ENCODE measurements at regions not wholly inside any gene's neighbourhood (a gene's known extent, or its start where the extent isn't known, plus 50 kb on each side); places are given as distances from the start of the nearest gene placed in this dataset.
A peak's percentile ranks its signal among the peaks of the same experiment; 100 is the strongest.

DNA sequence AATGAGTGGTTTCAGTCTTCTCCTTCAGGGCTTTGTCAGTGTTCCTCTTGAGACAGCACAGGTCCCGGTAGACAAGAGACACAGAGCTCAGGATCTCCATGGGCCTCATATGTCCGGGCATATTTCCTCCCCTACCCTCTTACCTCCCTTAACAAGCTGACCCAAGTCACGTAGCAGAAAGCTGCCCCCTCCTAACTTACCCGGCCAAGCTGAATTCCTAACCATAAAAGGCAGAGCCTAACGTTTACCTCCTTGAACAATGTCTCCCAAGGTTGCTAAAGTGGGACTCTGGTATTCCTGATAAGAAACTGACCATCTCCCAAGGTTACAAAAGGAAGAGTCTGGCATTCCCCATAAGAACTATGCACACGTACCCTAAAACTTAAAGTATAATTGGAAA, 182.2 kb upstream of the USP15 start:
- no peak for DNase-seq

DNA sequence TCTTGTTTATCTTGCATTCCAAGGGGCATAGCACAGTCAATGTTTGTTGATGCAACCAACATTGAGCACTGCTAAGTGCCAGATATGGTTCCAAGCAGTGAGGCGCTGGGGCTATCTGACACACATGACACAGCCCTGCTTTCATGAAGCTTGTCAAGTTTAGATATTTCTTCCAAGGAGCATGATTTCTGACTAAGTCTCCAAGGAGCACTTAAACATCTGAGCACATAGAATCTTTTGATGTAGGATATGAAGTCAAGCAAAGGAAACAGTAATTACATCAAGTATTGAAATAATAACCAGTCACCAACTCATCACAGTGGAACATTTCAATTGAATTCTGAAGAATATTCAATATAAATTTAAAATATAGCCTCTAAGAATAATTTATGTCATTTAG, 177.8 kb upstream of the USP15 start:
- peak; percentile 23 for DNase-seq

DNA sequence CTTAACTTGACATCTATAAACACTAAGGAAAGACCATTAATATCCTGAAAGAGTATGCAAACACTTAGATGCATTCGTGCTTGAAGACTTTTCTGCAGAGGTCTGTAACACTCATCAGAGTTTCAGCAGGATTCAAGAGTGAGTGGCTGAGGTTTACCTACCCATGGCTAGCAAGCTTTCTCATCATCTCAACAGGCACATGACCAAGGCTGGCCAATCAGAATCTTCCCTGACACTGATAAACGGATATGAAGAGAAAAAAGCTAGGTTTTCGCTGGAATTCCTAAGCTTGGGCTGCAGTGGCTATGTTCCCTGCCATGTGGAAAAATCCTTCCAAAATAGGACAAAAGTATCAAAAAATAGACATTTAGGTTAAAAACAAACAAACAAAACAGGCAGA, 162.1 kb upstream of the USP15 start:
- no peak for DNase-seq

DNA sequence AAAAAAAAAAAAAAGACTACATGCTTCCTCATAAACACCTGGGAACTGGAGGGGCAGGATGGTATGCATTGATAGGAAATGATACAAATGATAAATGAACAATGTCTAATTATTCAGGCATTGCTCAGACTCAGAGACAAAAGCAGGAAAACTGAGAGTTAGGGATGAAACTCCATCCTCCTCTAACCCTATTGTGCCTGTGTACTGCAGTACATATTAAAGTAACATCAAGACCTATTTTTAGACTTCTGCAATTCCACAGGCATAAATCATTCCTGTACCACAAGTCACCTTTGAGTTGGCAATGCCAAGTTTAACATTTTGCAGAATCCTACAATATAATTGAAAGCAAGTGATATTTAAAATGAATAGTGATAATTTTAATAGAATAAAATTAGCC, 156.5 kb upstream of the USP15 start:
- no peak for DNase-seq

DNA sequence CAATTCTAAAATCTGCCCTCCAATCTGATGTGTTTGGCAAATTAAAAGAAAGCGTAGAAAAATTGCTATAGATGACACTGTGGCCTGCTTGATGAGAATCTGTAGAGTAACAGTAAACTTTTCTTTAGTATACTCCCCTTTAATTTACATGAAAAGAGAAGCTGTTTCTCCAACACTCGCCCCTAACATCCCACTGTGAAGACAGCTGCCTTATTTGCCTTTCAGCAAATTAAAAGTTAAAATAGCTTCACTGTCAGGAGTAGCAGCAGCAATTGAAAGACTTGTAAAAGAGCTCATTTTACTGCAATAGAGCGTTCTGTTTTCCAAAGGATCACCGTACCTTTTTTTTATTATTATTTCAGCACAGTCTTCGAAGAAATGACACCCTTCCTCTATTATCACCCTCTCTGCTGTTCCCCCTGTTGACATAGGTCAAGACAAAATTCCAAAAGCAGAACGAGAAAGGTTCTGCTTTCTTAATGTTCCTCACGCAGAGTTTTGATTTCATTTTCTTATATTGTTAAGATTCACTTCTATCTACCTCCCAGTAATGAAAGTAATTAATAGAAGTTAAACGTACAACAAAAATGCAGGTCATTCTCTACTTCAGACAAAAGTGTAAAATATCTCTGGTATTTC, 153.5 kb upstream of the USP15 start:
- no peak for DNase-seq

DNA sequence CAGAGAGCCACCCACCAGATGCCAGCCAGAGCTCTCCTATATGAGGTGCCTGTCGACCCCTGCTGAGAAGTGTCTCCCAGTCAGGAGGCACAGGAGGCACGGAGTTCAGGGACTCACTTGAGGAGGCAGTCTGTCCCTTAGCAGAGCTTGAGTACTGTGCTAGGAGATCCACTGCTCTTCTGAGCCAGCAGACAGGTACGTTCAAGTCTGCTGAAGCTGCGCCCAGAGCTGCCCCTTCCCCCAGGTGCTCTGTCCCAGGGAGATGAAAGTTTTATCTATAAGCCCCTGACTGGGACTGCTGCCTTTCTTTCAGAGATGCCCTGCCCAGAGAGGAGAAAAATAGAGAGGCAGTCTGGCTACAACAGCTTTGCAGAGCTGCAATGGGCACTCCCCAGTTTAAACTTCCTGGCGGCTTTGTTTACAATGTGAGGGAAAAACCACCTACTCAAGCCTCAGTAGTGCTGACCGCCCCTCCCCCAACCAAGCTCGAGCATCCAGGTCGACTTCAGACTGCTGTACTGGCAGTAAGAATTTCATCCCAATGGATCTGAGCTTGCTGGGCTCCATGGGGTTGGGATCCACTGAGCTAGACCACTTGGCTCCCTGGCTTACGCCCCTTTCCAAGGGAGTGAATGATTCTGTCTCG, 146.7 kb upstream of the USP15 start:
- DNase-seq: no peak

DNA sequence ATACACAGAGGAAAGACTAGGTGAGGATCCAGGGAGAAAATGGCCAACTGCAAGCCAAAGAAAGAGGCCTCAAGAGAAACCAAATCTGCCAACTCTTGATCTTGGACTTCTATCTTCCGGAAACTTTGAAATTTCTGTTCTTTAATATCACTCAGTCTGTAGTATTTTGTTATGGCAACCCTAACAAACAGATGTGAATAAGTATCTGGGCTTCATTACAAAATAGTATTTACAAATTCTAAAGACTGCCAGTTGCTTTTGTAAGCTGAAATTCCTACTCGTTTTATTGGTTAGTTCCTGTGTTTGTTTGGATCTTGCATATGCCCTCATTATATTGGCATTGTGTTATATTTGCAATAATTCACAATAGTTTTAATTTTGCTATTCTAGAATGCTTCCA, 143.2 kb upstream of the USP15 start:
- DNase-seq: no peak

DNA sequence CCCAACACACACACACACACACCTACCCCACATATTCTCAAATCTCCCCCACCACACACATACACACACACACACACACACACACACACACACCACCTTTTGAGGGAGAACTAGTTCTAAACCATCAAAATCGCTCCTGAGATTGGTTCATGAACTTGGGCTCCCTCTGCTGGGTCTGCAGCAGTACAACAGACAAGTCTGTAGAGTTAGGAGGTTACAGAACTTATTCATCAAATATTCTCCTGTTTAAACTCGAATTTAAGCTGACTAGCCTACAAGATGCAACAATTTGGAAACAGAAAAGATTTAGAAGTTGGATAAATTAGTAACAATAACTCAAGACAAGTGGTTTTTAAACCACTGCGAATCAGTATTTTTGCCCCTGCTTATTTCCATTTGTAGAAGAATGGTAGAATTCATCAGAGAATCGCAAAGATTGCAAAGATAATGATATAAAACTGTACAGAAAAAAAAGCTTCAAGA, 136.4 kb upstream of the USP15 start:
- peak; percentile 73 for DNase-seq

DNA sequence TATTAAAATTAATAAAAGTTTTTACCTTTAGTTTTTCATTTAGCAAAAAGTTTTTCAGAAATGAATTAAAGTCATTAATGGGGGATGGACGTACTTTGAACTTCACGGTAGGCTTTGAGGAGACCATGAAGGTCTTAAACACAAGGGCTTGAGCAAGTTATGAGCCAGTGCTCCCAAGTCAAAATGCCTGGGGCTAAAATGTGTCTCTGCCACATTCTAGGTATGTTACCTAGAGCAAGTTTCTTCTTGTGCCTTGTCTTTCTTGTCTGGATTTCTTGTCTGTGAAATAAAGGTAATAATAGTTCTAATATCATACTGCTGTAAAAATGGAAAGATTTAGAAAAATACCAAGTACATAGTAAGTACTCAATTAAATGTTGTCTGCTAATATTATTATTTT, 132.7 kb upstream of the USP15 start:
- no peak for DNase-seq

DNA sequence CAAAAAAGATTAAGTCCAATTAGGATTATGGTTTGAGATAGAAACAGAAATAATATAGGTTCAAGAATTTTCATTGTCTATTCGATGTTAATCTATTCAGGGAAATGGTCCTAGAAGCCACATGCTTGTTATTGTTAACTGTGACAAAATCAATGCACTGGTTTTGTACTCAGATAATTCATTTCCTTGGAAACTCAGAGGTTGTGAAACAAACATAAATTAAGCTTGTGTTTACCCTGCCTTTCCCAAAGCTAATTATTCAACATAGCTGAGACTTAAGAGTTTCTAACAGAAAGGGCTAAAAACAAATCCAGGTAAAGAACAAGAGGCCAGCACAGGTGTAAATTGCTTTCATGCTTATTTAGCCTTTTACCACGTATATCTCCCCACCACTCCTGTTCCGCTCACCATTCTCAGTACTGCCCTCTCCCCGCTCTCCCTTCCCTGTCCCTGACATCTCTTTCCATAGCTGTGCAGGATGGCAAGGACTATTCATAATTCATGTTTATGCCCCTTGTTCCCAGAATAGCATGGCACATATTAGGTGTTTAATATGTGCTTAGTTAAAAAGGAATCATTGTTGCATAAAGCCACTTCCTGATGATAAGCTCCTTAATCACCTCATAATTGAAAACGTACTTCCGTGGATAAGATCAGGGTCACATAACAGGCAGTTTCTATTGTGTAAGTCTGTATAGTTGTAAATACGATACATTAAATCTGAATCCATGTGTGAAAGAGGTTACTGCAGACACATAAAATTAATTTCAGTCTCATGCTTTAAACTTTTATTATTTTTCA, 131.8 kb upstream of the USP15 start:
- DNase-seq: no peak

DNA sequence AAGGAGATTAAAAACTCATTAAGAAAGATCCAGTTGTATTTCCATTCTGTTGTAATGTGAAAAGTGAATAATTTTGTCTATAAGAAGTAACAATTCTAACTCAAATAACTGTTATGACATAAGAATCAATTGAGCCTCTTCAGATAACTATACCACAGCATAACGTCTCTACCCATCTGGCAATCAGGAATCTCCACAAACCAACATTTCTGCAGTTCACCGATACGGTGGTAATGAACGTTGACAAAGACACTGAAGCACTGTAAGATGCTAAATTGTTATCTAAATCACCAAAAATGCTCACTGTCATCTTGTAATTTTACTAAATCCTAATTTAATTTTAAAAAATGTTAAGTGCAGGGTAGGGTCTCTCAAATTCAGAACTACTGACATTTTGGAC, 130.9 kb upstream of the USP15 start:
- no peak for DNase-seq

DNA sequence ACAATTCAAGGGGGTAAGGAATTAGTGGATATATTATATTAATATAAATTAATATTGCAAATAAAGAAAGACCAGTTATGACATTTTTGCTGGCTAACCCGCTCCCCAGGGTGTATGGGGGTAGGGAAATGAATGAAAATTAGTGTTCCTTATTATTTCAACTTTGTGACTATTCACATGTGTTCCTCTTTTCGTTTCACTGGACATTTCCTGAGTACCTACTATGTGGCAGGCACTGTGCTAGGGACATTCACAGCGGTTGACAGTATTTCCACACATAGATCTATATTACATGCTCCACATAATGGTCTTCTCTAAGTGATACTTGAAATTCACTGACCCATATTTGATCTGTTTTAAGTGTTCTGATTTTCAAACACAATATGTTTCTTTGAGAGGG, 129.8 kb upstream of the USP15 start:
- DNase-seq: no peak

DNA sequence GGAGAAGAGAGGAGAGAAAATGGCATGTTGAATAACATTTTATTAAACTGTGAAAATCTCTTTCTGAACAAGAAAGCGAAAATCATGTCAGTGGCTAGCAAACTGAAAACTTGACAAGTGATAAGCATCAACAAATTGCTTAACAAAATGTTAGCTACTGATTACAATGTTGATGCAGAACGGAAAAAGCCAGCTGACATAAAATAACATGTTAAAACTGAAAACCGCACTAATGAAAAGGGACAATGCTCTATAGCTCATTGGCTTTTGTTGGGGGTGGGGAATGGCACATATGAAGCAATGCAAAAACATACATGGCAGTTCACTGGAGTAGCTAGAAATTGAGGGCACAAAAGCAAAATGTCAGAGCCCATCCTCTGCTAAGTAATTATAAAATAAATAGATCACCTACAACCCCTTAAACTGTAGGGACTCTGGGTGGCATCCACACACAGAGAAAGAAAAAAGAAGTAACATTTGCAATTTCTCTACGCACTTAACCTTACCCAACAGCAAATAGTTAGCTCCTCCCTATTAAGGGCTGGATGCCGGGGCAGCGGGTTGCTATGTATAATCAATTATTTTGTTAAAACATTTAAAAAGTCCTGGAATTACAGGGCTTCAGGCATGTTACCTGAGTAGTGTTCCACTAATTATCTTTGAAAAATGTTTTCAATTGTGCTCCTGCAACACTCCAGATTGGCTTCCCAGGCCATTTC, 129.2 kb upstream of the USP15 start:
- DNase-seq: no peak

DNA sequence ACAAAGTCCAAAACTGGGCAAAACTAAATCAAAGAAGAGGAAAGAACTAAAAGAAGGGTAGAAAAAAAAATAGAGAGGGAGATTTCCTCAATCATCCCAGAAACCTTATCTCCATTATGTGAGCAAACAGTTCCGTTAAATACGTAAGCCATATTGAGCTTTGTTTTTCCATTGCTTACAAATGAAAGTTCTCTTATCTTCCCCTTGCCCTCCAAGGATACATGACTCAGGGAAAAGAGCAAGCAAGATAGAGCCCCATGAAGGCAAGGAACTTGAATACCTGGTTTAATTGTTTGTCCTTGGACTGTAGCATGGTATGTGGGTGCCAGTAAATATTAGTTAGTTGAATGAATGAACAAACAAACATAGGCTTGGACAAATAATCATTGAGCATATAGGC, 126.8 kb upstream of the USP15 start:
- no peak for DNase-seq

DNA sequence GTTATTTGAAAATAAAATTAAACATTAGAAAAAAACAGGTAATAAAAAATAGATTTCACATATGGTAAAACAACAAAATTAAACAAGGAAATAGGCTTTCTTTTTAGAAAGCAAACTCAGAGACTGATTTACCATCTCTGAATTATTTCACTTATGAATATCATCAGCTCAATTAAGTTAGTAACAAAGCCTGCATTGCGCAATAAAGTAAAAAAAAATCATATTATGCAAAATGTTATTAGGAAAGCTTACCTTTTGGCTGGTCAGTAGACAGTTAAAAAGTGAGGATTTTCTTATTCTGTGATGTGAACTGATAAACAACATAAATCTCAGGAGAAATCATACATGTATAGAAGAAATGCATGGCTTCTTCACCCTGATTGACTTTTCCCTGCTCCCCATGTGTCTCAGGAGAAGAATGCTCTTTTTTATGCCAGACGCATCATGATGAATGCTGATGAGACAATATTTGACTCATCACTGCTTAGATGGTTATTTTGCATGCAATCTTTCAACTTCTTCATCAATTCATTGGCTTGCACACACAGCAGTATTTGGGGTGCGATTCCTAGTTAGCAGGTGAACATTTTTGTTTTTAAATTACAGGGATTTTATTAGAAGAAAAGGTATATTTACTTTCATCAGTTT, 124.5 kb upstream of the USP15 start:
- DNase-seq: no peak

DNA sequence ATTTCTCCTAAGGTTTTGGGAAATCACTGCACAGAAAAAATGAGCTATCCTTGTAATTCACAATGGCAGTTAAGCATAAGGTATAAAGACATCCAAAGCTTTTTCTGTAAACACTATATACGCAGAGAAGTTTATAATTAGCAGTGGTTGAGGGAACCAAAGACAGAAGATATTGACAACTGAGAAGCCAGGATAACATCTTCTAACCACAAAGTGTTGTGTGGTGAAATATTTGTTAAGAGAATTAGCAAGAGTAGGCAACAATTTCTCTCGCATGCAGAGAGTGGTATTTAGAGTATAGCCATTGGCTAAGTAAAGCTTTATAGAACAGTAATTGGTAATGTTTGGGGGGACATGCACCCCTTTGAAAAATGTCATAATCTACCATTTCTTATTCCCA, 123.7 kb upstream of the USP15 start:
- DNase-seq: no peak

DNA sequence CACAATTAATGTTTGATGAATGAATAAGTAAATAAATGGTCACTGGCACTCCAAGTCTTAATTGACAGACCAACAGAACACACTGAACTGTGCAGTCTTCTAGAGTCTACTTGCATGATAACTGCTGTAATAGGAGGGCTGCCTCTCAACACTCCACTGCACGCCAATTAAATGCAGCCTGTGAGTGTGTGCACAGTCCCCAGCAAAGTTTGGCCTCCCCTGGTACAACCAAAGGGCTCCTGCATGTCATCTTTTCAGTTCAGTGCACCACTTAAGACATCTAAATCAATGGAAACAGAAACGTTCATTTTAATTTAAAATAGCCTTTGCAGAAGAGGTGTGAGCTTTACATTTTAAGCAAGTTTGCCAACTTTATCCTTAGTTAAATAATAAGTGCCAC, 121.7 kb upstream of the USP15 start:
- DNase-seq: peak; percentile 31

DNA sequence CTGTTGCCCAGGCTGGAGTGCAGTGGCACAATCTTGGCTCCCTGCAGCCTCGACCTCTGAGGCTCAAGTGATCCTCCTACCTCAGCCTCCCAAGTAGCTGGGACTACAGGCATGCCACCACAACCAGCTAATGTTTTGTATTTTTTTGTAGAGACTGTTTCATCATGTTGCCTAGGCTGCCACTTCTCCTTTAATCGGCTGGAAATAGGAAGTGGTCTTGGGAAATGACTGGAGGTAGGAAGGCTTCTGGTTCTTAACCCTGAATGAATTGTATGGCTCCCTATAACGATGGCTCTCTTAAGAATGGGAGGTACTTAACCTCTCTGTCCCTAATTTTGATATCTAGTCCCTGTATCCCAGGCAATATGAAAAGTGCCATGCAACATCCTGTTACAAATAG, 113.9 kb upstream of the USP15 start:
- DNase-seq: no peak

DNA sequence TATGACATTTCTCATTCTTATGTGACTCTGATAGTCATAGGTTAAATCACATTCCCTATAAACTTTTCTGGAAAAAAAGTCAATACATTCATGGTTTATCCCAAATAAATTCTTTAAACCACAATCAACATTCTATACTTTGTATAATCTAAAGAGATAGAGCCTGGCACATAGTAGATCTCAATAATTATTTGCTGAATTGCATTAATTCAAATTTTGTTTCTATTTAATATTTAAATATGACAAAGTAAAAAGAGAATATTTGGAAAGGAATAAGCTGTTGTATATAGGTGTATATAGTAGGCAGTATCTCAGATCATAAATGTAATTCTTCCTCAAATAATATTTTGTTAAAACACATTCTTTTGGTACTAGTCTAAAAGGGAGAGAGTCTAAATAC, 102.2 kb upstream of the USP15 start:
- DNase-seq: no peak

DNA sequence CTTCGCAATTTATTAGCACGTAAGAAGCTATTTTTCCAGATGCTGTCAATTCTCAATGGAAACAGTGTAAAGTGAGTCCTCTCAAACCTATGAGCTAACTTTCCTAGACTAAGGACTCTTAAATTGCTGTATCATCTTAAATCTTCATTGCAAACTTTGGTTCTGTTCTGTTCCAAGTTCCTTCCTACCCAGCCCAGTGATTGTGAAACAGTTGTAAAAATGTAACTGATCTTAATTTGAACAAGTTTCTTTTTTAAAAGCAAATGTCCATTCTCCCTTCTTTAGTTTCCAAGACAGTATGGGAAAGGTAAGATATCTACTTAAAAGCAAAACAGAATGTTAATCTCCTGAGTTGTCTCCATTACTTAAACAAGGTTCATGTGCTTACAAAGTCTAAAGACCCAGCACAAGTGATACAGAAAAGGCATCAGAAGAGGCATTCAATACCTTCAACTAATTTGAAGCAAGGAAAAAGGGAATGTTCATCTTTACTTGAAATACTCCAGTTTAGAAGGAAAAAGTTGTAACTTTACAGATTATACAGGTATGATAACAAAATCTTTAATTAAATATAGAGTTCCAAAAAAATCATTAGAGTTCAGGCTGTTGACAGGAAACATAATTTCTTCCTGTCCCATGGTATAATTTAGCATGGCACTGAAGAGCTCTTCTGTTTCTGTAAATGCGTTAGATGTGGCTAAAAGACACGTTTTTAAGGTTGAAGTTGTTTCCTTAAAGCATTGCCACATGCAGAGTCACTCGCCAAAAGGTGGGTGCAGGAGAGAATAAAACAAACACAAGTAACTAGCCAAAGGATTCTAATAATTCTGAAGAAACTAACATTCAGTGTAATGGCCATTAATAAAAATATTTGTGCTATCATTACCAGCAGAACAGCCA, 101.5 kb upstream of the USP15 start:
- no peak for DNase-seq

DNA sequence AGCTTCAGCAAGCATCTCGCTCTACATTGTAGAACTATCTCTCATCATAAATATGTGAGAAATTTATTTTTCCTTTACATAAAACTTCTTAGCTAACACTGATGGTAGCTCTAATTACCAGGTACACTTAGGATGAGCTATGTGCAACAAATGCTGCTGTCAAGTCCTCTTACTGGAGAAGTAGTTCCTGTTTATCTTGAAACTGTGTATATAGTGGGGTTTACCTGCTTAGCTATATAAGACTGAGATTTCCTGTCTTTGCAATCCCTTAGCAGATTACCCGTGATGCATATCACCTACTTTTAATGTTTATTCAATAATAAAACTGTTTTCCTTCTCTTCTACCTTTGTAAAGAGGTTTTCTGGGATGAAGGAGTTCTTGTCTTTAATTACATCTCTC, 98.0 kb upstream of the USP15 start:
- no peak for DNase-seq

DNA sequence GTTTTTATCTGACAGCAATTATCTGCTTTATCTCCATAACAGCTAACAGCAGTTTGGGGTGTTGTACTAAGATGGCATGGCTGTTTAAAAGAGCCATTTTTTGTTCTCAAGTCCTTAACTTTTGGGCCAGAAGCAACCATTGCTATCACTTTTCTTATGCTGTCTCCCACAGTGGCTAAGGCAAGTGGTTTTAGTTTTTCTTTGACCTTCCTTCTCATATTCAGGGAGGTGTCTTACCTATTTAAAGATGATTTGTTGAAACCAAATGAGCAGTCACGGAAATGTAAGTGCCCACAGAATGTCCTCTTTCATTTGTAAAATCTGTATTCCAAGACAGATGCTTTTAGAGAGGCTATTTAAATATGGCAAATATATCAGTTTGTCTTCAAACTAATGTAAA, 96.8 kb upstream of the USP15 start:
- DNase-seq: no peak
